ENCODE measurements at regions not wholly inside any gene's neighbourhood (a gene's known extent, or its start where the extent isn't known, plus 50 kb on each side); places are given as distances from the start of the nearest gene placed in this dataset.

DNA sequence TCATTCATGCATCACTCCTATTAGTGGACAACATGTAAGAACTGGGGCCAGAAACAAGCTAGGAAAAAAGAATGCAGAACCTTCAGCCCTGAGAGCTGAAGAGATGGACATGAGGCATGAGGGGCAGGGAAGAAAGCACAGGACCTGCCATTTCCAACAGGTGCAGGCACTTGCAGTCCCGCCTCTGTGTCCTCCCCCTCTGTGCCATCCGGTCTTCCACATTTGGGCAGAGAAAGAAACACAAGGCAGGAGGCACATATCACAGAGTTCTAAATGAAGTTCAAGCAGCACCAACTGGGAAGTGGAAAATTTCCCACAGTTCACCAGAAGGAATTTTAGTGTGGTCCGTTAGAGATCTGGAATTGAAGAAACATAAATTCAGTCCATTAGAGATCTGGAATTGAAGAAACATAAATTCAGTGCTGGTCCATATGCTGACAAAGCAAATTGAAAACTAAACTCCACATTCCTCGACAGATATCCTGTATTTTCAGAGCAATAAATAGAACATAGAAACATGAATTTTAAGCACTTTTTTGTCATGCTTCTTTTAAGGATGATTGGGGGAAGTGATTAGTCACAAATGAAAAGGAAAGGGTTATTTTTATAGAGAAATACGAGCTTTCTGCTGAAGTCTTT lies 57.2 kb upstream of the DAPP1 start:
- ATAC-seq (no peak), DNase-seq (ENCODE audit: low read depth, low spot score) (no peak)
- H3K27ac ChIP-seq (ENCODE audit: low read depth, low read length): no peak overlapping the region
- peaks cover 2 to 11% of the 10 kb centered on the region in 2 experiments; a peak in 2 of 4 replicates for H3K4me1 ChIP-seq (ENCODE audit: control insufficient read depth in 1 of 2, insufficient read depth in 2 of 2, low read length in 2 of 2)
- TF ChIP-seq CEBPB (IDR thresholded peaks at IDR 0.05; ENCODE audit: low read depth) (no peak), EGR1 (IDR thresholded peaks at IDR 0.05; ENCODE audit: low read depth) (no peak), POLR2AphosphoS5 (IDR thresholded peaks at IDR 0.05; ENCODE audit: low read depth, low read length) (no peak), EZH2phosphoT487 (IDR thresholded peaks at IDR 0.05; ENCODE audit: borderline replicate concordance) (no peak), ZNF274 (IDR thresholded peaks at IDR 0.05; ENCODE audit: low read depth, low read length) (no peak), ATF3 (IDR thresholded peaks at IDR 0.05) (no peak), ZFX (IDR thresholded peaks at IDR 0.05) (no peak)
- TF ChIP-seq, protein P1, sequence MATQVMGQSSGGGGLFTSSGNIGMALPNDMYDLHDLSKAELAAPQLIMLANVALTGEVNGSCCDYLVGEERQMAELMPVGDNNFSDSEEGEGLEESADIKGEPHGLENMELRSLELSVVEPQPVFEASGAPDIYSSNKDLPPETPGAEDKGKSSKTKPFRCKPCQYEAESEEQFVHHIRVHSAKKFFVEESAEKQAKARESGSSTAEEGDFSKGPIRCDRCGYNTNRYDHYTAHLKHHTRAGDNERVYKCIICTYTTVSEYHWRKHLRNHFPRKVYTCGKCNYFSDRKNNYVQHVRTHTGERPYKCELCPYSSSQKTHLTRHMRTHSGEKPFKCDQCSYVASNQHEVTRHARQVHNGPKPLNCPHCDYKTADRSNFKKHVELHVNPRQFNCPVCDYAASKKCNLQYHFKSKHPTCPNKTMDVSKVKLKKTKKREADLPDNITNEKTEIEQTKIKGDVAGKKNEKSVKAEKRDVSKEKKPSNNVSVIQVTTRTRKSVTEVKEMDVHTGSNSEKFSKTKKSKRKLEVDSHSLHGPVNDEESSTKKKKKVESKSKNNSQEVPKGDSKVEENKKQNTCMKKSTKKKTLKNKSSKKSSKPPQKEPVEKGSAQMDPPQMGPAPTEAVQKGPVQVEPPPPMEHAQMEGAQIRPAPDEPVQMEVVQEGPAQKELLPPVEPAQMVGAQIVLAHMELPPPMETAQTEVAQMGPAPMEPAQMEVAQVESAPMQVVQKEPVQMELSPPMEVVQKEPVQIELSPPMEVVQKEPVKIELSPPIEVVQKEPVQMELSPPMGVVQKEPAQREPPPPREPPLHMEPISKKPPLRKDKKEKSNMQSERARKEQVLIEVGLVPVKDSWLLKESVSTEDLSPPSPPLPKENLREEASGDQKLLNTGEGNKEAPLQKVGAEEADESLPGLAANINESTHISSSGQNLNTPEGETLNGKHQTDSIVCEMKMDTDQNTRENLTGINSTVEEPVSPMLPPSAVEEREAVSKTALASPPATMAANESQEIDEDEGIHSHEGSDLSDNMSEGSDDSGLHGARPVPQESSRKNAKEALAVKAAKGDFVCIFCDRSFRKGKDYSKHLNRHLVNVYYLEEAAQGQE (IDR thresholded peaks at IDR 0.05; ENCODE audit: low read depth): no peak
- CTCF ChIA-PET: no interaction called here
- no peaks in the 10 kb centered on the region for H3K79me2 ChIP-seq (ENCODE audit: insufficient read depth, low read length)
- H3K9me2 ChIP-seq (ENCODE audit: insufficient read depth): no peaks in the 10 kb centered on the region
- no peak overlapping the region for H3K4me3 ChIP-seq (replicated peaks in 1 of 2; ENCODE audit: low read depth in 1 of 2, low read length in 2 of 2)
- H3K9ac ChIP-seq (ENCODE audit: low read length): no peak overlapping the region
- no peak overlapping the region for H2AFZ ChIP-seq (ENCODE audit: low read depth, low read length, poor library complexity, severe bottlenecking)
- RAD21 ChIA-PET (ENCODE audit: low non-redundant PET in 1 of 2, low total read pairs in 2 of 2, uncharacterized antibody in 2 of 2, unreplicated experiment in 2 of 2): no interaction called here
- no TSS peak for BruUV-seq (replicated peaks)
- H3K27me3 ChIP-seq (ENCODE audit: insufficient read depth, low read length): no peaks in the 10 kb centered on the region
- no peaks in the 10 kb centered on the region for H3K36me3 ChIP-seq (ENCODE audit: control insufficient read depth in 1 of 2, insufficient read depth in 2 of 2, low read length in 2 of 2)
- intact Hi-C loops (cut with micrococcal nuclease): no loop called here
- H4K20me1 ChIP-seq (ENCODE audit: insufficient read depth): no peaks in the 10 kb centered on the region
- H3K4me2 ChIP-seq (ENCODE audit: low read length): no peak overlapping the region
- POLR2A ChIA-PET: no interaction called here
- H3K9me3 ChIP-seq (ENCODE audit: control insufficient read depth in 1 of 2, insufficient read depth in 1 of 2, low read depth in 1 of 2, low read length in 2 of 2): no peaks in the 10 kb centered on the region

All from HCT116 (cell line).